Glomerular visceral epithelial cell (primary cell): ENCODE measurements at regions not wholly inside any gene's neighbourhood (a gene's known extent, or its start where the extent isn't known, plus 50 kb on each side); places are given as distances from the start of the nearest gene placed in this dataset.
"Not testable (repeated sequence)": the region's sequence is repeated elsewhere in the genome, so short reads cannot be mapped to it uniquely, and the experiment has no call there.

Source experiments
- DNase-seq: peaks from one replicate; pipeline ENCODE4 v3.0.0-alpha.2; 2016; ENCODE audit errors: extremely low spot score

DNA sequence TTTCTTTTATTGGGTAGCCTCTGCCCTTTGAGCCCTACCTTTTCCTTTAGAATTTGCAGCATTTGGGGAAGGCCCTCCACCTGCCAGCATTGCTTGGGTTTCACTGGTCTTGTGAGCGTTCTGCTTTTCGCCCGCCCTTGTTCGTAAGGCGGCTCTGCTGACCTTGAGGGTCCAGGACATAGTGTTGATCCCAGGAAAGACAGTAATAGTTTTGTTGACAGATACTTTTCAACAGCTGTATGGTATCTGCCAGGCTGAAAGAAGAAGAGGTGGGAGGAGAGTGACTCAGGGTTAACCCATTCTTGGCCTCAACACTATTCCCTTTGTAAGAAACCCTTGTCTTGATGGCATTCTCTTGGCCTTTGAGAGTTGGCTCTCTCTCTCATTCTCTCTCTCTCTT is 113.4 kb upstream of the SPAG17 start:
- no peak for DNase-seq

DNA sequence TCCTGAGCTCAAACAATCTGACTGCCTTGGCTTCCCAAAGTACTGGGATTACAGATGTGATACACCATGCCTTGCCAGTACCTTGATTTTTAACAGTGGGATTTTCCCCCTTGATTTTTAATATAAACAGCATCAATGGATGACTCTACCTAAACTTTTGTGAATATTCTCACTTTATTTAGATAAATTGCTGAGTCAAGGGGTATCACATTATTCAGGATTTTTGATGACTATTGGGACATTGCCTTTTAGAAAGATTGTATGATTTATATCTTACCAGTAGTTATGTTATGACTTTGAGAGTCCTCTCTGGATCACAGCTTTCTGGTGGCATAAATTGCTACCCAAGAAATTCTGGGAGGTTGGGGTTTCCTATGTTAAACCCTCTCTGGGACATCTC is 112.5 kb upstream of the SPAG17 start:
- DNase-seq, result no peak

DNA sequence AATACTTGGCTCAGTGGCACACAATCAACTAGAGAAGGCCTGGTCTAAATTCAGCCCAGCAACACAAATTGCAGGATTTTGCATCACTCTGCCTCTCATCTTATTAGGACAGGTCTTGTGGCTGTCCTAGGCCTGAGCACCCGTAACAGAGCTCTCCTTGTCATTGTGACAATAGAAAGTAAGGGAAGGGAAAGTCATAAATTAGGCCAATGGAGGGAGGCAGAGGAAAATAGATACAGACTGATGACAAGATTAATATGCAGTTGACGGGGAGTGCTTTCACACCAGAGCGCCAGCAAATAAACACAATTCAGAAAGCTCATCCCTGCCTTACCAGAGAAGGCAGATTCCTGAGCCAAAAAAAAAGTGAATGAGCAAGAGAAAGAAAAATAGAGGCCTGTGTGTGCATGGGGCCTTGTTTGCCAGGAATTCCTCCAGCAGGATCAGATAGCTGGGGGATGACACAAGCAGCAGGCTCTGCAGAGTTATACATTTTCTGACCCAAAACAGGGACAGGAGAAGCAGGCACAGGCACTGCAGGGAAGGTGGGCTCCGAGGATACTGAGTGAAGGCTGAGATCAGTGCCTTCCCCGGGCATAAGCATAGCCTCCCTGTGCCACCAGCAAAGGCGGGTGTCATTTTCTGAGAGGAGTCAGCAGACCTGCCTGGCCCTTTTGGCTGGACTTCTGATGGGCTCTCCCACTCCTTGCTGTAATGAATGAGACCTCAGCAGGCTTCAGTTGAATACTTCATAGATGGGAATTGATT is 110.0 kb upstream of the SPAG17 start:
- no peak for DNase-seq

DNA sequence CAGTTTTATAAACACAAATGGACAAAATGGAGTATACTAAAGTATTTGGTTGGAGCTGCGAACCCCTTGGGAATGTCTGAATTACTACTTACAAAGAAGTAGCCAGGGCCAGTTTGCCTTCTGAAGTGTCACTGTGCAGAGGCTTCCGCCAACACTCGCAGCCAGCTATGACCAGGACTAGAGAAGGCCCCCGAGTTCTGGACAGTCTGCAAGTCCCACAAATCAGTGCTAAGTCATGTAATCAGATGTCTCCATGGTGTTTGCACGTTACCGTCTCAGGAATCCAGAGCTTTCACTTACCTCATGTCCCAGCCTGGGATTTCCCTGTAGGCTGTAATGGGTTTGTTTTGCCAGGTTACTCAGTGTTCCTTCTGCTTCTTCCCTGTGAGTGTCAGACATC is 106.6 kb upstream of the SPAG17 start:
- no peak for DNase-seq

DNA sequence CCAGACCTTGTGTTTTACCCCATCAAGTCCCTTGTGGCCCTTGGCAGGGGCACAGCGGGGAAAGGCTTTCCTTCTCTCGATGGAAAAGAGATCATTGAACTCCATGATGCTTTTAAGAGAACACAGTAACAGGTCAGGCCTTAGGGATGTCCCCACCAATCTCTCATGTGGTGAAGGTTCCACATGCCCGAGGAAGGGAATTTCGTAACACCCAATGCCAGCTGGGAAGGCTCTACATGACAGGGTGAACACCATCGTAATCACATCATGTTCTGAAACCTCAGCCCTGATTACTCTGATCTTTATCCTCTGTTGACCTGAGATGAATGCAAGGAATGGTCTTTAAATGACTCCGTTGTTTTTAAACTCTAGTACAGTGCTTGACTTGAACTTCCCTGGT is 105.5 kb upstream of the SPAG17 start:
- no peak for DNase-seq

DNA sequence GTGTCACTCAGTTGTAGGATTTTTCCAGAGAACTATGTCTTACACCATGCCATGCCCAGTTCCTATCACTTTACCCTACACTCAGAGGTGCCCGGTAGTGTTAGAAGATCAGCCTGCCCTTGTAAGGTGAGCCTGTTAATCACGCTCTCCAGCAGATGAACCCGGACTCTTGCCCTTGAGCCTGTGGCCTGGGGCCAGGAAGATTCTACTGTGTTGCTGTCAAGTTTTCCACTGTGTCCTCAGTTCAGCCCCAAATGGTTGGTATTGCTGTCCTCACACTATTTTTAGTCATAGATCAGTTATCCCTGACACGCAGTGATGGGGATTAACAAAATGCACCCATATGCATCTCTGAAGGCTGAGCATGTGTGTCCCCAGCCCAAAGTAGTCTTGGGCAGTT is 105.0 kb upstream of the SPAG17 start:
- DNase-seq, result no peak

DNA sequence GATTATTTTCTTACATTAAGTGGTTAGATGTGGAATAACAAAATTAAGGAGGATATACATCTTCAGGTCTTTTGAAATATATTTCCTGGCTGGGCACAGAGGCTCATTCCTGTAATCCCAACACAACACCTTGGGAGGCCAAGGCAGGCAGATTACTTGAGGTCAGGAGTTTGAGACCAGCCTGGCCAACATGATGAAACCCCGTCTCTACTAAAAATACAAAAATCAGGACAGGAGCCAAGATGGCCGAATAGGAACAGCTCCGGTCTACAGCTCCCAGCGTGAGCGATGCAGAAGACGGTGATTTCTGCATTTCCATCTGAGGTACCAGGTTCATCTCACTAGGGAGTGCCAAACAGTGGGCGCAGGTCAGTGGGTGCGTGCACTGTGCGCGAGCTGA is 95.6 kb upstream of the SPAG17 start:
- DNase-seq, result not testable (repeated sequence)

DNA sequence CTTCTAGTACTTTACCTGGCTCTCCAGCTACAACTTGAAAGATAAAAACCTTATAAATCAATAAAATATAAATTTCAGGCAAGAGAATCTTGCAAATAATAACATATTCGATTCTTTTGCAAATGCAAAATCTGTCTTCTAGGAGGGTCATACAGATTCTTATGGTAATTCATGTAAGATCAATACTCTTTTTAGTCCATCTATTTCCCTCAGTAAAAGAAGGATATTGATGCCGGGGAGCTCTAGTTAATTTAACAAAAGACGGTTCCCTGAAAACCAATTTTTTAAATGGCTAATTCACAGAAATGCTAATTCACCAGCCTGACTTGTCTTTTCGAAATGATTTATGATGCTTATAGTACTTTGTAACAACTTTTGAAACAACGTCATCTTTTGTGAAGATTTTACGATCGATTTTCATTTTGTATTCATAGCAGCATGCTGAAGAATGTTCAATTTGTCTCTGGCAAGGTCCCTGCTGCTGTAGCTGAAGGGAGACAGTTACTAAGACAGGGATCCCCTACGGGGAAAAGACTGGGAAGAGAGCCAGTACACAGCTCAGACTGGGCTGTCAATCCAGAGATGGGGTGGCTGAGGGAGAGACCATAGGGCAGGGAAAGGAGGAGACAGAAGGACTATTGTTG is 90.6 kb upstream of the SPAG17 start:
- DNase-seq, result no peak

DNA sequence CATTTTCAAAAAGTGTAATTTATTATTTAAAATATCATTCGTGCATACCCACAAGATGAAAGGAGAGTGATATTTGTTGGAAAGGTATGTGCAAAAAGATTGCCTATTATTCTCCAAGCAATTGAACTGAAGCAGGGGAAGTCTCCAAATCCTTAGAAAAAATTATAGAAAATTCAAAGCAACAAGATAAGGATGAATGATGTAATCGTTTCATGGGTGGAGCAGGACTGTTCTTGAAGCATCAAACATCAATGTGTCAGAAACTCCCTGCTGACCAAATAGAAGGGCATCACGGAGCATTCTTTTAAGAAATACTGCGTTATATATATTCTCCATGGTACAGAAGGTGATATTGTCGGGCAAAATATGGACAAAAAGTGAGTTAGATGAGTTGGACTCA is 87.9 kb upstream of the SPAG17 start:
- no peak for DNase-seq

DNA sequence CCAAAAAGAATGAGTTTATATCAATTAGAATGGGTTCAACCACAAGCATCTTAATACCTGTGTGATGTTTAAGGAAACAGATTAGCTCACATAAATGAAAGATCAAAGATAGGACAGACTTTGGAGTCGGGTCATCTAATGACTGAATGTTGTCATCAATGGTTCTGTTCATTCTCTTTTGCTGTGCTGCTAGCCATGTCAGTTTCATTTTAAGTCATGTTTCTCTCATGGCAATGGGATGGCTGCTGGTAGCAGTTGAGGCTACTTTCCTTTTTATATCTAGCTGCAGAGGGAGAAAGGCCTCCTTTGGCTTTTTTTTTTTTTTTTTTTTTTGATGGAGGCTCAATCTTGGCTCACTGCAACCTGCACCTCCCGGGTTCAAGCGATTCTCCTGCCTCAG is 86.9 kb upstream of the SPAG17 start:
- no peak for DNase-seq

DNA sequence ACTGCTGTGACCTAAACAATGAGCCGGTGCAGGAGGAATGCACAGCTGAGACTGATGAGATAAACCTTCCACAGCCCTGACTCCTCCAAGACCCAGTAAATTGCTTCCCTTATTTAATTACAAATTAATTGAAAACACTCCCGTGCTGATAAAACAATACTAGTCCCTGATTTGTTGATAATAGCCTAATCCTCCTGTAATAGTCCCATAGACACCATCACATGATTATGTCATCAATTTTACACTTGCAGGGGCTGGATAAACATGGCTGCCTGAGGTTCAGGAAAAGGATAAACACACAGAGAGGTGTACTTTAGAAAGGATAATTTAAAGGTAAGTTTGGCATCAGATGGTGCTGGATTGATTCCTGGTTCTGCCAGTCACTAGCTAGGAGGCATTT is 84.6 kb upstream of the SPAG17 start:
- DNase-seq, result no peak

DNA sequence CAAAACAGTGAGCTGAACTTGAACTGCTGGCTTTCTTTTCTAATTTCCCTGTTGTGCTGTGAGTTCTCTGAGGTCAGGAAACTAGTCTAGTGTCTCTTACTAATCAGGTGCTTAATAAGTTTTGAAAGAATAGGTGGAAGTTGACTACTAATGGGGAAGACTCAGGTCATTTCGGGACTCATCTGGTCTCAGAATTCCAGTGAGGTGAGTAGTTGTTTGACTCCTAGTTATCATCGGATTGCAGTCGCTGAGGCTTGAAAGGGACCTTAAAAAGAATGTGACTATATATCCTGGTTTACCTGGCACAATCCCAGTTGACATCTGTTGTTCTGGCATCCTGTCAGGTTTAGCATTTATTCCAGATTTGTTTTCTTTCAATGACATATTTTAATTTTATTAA is 81.4 kb upstream of the SPAG17 start:
- peak; percentile 36 for DNase-seq

DNA sequence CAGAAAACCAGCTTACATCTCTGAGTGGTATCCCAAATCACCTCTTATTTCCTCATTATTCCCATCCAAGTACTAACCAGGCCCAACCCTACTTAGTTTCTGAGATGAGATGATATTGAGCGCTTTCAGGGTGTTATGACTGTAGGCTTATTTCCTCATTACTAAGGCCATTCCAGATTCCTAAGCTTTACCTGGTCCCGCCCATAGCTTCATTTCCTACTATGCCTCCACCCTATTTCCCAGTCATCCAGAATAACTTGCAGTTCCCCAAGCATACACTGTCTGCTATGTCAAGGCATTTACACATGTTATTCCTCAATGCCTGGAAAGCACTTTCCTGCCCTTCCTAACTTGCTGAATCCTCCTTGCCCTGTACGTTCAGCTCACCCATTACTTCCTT is 79.3 kb upstream of the SPAG17 start:
- DNase-seq, result no peak

DNA sequence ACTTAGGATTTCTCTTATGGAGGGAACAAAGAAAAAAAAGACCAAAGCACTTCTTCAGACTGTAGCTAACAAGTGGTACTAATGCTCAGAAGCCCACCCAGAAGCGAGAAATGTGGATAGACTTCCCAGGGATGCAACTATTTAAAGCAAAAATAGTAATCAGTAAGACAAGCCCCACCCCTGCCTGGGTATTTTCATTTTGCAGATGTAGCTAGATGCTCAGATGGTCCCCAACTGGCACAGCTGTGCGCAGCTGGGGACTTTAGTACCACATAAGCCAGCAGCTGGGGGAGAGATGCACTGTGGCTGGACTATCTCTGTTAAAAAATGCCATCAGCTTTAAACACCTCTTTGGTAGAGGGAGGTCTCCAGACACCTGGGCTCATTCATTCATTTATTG is 77.8 kb upstream of the SPAG17 start:
- no peak for DNase-seq

DNA sequence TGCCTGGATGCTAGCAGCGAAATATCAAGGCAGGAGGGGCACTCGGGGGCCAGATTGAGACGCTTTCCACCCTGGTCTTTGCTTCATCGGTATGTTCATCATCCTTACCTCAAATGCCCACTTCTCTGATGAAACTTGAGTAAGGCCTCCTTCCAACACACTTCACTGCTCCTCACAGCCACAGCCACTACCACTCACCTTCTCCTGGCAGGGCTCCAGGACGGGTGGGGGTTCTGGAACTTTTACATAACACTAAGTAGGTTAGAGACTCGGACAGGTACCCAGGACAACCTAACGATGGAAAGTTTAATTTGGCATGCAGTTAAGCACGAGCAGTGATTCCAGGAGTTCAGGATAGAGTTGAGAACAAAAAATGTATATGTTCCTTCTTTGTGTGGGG is 73.9 kb upstream of the SPAG17 start:
- peak; percentile 2 for DNase-seq

DNA sequence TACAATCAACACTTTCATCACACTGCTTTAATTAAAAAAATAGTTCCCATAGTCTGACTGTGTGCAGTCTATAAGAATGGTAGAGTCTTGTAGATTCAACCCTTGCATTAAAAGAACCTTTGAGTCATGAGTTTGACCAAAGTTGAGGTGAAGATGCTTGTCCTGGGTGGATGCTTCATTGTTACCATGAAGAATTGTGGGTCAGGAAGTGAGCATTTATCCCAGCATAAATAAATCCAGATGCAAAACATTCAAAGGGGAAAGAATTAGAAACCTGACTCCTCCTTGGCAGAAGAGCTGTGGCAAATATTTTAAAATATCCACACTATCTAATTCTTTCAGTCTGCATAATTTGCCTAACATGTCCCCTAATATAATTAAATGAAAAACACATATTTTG is 72.9 kb upstream of the SPAG17 start:
- DNase-seq, result no peak

DNA sequence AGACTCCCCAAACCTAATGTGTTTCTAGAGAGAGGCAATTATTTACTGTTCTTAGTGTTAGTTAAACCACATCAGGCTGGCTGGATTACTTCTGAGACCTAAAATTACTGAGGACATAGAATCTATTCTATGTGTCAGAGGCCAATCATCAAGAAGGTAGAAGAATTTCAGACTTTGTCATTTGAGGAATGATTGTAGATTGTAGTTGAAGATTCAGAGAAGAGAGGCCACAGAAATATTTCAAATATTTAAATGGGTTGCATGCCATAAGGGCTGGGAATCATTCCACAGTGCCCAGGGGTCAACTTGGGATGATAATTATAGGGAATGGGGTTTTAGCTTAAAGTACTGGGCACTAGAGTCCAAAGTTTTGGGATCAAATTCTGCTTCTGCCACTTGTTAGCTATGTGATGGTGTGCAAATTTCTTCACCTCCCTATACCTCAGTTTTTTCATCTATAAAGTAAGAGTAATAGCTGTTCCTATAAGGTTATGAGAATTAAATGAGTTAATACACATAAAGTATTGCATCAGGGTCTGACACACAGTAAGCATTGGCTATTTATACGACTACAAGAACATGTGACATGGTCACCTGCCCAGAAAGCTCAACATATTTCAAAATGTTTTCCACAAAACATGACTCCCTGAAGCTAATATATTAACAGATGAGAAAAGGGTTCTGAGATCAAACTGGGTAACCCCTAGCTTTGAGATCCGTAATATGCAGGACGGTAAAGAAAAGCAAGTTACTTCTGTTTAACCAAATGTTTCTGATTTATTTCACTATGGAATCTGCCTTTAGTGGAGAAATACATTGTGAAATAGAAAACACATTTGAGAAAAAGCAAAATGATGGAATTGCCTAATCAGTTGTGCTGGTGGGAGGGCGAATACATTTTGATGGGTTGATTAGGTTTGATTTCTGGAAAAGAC is 69.7 kb upstream of the SPAG17 start:
- DNase-seq, result no peak

DNA sequence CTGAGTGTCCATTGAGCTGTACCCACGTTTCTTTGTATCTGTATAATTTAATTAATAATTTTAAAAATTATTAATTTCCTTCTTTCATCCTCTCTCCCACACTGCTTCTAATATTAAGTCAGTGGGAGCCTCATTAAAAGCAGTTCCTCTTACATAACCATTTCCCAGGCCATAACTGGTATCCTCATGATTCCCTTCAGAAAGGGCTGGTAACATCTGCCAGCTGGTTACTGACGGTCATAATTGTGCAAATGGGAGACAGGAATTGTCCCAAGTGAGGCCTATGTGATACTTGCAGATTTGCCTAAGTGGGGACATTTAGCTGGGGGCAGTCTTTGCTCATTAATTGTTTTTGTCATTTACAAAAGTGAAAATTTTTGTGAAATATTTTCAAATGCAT is 69.0 kb upstream of the SPAG17 start:
- no peak for DNase-seq

DNA sequence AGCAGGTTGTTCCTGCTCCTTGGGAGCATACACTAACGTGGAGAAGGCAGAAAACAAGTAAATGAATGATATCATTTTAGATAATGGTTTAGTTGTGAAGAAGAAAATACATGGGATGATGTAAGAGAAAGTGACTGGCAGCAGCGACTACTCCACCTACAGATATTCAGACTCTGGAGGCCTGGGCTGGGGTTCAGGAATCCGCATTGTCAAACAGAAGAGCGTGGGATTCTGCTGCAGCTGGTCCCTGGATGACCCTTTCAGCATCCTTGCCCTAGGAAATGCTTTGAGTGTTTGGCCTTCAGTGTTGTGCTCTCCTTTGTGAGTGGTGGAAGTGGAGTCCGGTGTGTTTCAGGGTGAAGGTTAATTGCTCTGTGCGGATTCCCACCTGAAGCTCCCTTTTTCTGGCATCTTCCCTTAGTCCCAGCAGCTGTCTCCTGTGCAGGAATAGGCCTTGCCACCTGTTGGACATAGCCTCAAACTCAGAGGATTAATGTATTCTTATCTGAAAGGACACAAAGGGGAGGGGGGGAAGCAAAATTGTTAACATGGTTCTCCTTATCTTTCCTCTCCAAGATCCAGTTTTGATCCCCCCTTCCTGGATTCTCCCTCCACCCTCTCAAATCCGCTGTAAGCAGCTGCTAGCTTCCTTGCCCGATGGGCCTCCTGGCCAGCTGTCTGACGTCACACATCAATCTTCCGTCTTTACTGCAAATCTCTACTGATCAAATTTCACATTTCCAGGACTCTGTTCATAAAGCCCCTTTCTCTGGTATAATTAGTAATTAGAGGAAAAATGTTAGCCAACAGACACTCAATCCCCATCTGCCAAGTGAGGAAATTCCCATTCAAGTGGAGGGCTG is 68.3 kb upstream of the SPAG17 start:
- no peak for DNase-seq

DNA sequence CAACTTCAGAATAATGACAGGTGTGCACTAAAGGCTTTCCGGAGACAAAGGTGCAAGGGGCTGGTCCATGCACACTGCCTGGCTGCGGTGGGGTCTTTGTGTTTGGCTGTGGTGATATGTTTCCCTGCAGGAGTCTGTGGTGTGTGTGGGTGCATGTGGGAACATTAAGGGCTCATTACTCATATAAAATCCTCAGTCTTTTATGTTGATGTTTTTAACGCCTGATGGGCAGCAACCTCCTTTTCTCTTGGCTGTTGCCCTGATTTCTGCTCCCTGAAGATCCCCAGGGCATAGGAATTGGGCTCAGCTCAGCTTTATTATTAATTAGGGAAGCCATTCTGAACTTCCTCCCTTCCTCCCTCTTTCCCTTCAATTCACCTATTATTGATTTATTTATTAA is 67.6 kb upstream of the SPAG17 start:
- no peak for DNase-seq

DNA sequence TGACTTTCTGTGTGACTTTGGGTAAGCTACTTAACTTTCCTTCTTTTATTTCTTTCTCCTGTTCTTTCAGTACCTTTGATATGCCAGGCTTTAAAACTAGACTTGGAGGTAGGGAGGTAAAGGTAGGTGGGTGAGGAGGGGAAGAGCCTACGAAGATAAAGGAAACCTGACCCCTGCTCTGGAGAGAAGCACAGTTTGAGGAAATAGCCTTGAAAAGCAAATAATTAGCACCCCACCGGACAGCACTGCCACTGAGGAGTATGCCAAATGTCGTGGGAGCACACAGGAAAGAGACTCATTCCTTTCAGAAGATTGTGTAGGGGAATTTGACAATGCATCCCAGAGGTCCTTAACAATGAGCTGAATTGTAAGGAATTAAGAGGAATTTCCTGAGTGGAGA is 65.2 kb upstream of the SPAG17 start:
- DNase-seq, result no peak

DNA sequence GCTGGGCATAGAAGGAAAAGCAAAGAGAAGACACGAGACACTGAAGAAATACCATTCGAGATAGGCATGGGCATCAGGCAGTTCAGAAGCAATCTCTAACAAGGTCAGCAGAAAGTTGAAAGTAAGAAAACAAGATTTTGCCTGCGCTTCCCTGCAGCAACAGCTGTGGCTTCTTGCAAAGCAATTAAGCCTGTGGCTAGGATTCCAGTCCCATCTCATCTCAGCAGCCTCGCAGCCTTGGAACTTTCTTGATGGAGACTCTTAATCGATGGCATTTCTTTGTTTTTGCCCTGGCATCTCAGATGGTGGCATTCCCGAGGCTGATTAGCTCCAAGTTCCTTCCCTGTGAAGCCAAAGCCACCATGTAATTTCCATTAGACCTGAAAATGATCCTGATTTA is 64.6 kb upstream of the SPAG17 start:
- no peak for DNase-seq
